ENCODE measurements at regions not wholly inside any gene's neighbourhood (a gene's known extent, or its start where the extent isn't known, plus 50 kb on each side); places are given as distances from the start of the nearest gene placed in this dataset.

DNA sequence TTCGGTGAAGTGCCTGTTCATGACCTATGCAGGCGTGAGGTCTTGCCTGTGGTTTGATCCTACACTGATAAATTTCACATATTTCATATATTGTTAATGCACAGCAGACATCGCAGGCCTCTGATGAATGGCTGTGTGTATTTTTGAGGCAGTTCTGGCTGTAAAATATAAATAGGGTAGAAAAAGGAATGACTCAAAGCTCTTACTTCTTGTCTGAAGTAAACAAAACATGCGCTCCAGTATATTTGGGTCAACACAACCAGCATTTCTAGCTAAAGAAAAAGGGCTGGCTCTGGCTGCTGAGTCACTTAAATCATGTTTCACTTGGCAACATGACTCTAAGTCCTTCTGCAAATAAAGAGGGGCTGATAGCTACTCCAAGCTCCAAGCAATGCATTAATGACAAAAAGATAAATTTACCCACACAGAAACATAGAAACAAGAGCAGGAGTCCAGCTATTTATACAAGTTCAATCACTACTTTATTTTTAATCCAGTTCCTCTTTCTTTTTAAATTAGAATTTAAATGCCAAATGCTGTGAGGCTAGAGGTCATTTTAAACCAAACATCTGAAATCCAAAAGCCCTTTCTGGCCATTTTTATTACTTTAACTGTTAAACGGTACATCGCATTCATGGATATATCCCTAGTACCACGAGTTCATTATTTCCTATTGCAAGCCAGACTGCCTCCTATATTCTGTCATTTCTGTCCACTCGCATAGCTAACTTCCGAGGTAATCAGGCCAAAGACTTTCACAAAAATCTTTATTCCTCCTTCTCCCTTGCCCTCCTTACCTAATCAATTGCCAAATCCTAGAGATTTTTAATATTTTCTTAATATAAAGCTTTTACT is 54.3 kb upstream of the TMCC3 start:
- Histone ChIP-seq H3K4me2 (ENCODE audit: low read depth, low read length) (no peak overlapping the region), H3K79me2 (ENCODE audit: low read length) (no peaks in the 10 kb centered on the region), H3K9ac (ENCODE audit: low read length) (no peak overlapping the region), H3K27me3 (replicated peaks; ENCODE audit: insufficient read depth, low read length) (no peaks in the 10 kb centered on the region), H3F3A (ENCODE audit: insufficient read depth, low read length) (no peaks in the 10 kb centered on the region), H4K20me1 (ENCODE audit: insufficient read depth, low read length) (no peaks in the 10 kb centered on the region), H3K36me3 (replicated peaks; ENCODE audit: insufficient read depth, low read length) (no peaks in the 10 kb centered on the region), H2AFZ (ENCODE audit: low read length) (no peak overlapping the region), H3K9me3 (replicated peaks; ENCODE audit: insufficient read depth, low read length) (no peaks in the 10 kb centered on the region), H3K4me3 (ENCODE audit: low read length) (no peak overlapping the region), H3K27ac (ENCODE audit: low read length) (no peak overlapping the region), H3K9me2 (replicated peaks; ENCODE audit: insufficient read depth, low read length) (no peaks in the 10 kb centered on the region), H3K4me1 (ENCODE audit: low read length) (no peaks in the 10 kb centered on the region)
- DNase-seq = no peak
- TF ChIP-seq EZH2phosphoT487 (IDR thresholded peaks at IDR 0.05; ENCODE audit: low read length) (no peak), EZH2 (optimal IDR thresholded peaks at IDR 0.05; ENCODE audit: low read depth, low read length) (no peak)
- TF ChIP-seq, protein P1, sequence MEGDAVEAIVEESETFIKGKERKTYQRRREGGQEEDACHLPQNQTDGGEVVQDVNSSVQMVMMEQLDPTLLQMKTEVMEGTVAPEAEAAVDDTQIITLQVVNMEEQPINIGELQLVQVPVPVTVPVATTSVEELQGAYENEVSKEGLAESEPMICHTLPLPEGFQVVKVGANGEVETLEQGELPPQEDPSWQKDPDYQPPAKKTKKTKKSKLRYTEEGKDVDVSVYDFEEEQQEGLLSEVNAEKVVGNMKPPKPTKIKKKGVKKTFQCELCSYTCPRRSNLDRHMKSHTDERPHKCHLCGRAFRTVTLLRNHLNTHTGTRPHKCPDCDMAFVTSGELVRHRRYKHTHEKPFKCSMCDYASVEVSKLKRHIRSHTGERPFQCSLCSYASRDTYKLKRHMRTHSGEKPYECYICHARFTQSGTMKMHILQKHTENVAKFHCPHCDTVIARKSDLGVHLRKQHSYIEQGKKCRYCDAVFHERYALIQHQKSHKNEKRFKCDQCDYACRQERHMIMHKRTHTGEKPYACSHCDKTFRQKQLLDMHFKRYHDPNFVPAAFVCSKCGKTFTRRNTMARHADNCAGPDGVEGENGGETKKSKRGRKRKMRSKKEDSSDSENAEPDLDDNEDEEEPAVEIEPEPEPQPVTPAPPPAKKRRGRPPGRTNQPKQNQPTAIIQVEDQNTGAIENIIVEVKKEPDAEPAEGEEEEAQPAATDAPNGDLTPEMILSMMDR (IDR thresholded peaks at IDR 0.05; ENCODE audit: low read length) = no peak

DNA sequence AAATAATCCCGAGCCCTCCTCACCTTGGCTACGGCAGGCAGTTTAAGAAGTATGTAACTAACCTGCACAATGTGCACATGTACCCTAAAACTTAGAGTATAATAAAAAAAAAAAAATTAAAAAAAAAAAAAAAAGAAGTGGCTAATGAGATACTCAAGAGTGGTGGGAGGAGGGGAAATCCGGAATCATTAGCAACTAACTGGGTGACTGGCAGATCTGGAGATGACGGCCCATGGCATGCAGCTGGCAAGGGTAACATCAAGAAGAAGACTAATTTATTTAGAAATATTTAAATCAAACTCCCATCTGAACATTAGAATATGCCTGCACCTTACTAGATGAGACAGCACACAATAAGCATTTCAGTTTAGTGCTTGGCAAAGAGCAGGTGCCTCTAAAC is 52.3 kb upstream of the TMCC3 start:
- H3K36me3 ChIP-seq (replicated peaks; ENCODE audit: insufficient read depth, low read length) = no peaks in the 10 kb centered on the region
- no peaks in the 10 kb centered on the region for H3K9me3 ChIP-seq (replicated peaks; ENCODE audit: insufficient read depth, low read length)
- H3K4me3 ChIP-seq (ENCODE audit: low read length) = no peak overlapping the region
- H3K4me1 ChIP-seq (ENCODE audit: low read length) = no peaks in the 10 kb centered on the region
- H4K20me1 ChIP-seq (ENCODE audit: insufficient read depth, low read length) = no peaks in the 10 kb centered on the region
- H2AFZ ChIP-seq (ENCODE audit: low read length) = no peak overlapping the region
- no peak for TF ChIP-seq EZH2 (optimal IDR thresholded peaks at IDR 0.05; ENCODE audit: low read depth, low read length)
- TF ChIP-seq, protein P1 (IDR thresholded peaks at IDR 0.05; ENCODE audit: low read length) = no peak
- TF ChIP-seq EZH2phosphoT487 (IDR thresholded peaks at IDR 0.05; ENCODE audit: low read length) = no peak
- H3K79me2 ChIP-seq (ENCODE audit: low read length) = no peaks in the 10 kb centered on the region
- no peak overlapping the region for H3K4me2 ChIP-seq (ENCODE audit: low read depth, low read length)
- no peak overlapping the region for H3K27ac ChIP-seq (ENCODE audit: low read length)
- no peak overlapping the region for H3K9ac ChIP-seq (ENCODE audit: low read length)
- no peaks in the 10 kb centered on the region for H3K27me3 ChIP-seq (replicated peaks; ENCODE audit: insufficient read depth, low read length)
- DNase-seq = no peak
- no peaks in the 10 kb centered on the region for H3K9me2 ChIP-seq (replicated peaks; ENCODE audit: insufficient read depth, low read length)
- no peaks in the 10 kb centered on the region for H3F3A ChIP-seq (ENCODE audit: insufficient read depth, low read length)

DNA sequence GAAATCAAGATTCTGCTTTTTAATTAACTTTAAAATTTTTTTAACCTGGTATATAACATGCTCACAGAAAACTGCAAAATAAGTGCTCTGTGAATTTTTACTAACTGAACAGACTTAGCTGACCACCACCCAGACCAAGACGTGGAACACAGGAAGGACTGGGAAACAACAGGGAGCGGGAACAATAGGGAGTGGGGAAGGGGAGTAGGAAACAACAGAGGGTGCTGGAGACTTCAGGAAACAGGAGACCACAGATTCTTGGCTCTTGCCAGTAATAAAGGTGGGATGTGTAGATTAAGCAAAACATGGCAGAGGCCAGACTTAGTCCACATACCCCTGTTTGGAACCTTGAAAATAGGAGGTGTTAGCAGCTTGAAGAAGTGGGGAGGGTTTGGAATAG is 51.4 kb upstream of the TMCC3 start:
- no peak overlapping the region for H3K27ac ChIP-seq (ENCODE audit: low read length)
- no peaks in the 10 kb centered on the region for H3F3A ChIP-seq (ENCODE audit: insufficient read depth, low read length)
- no peak overlapping the region for H3K4me2 ChIP-seq (ENCODE audit: low read depth, low read length)
- no peak for DNase-seq
- H3K4me3 ChIP-seq (ENCODE audit: low read length) = no peak overlapping the region
- H4K20me1 ChIP-seq (ENCODE audit: insufficient read depth, low read length) = no peaks in the 10 kb centered on the region
- no peaks in the 10 kb centered on the region for H3K9me2 ChIP-seq (replicated peaks; ENCODE audit: insufficient read depth, low read length)
- no peak overlapping the region for H3K9ac ChIP-seq (ENCODE audit: low read length)
- TF ChIP-seq EZH2phosphoT487 (IDR thresholded peaks at IDR 0.05; ENCODE audit: low read length) (no peak), EZH2 (optimal IDR thresholded peaks at IDR 0.05; ENCODE audit: low read depth, low read length) (no peak)
- TF ChIP-seq, protein P1 (IDR thresholded peaks at IDR 0.05; ENCODE audit: low read length) = no peak
- H3K9me3 ChIP-seq (replicated peaks; ENCODE audit: insufficient read depth, low read length) = no peaks in the 10 kb centered on the region
- H3K4me1 ChIP-seq (ENCODE audit: low read length) = no peaks in the 10 kb centered on the region
- no peak overlapping the region for H2AFZ ChIP-seq (ENCODE audit: low read length)
- no peaks in the 10 kb centered on the region for H3K79me2 ChIP-seq (ENCODE audit: low read length)
- no peaks in the 10 kb centered on the region for H3K27me3 ChIP-seq (replicated peaks; ENCODE audit: insufficient read depth, low read length)
- no peaks in the 10 kb centered on the region for H3K36me3 ChIP-seq (replicated peaks; ENCODE audit: insufficient read depth, low read length)
